ENCODE measurements at regions not wholly inside any gene's neighbourhood (a gene's known extent, or its start where the extent isn't known, plus 50 kb on each side); places are given as distances from the start of the nearest gene placed in this dataset.

DNA sequence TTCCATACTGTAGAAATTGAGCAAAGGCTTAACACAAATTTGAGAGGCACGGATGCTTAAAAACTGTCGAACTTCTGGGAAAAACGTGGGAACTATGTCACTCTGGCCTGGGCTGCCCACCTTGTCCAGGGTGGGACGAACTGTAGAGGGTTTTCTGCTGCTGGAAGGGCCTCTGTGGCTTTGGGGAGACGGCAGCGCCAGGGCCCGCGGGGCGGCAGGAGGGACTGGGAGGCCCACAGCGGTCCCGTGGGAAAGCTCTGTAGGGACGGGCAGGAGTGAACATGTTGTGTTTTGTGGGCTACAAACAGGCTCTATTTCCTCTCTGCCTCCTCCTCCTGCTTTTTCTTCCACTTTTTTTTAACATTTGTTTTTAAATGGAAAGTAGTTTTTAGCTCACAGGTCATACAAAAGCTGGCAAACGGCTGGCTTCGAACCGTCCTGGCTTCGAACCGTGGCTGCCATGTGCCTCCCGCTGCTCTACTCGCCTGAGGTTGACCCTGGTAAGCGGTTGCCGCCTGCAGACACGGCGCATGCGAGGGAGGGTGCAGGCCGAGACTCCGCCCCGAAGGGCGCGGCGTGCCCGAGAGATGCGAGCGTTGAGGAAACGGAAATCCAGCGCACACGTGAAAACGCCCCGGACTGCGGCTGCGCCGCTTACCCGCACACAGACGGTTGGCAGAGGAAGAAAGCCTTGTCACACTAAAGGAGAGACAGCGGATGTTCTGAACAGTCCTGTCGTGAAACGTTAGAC is 382.3 kb upstream of the ZFP42 start:
- Mint-ChIP-seq H3K36me3 (ENCODE audit: low read depth) (no peaks in the 10 kb centered on the region), H3K27ac (no peak overlapping the region), H3K9me3 (no peaks in the 10 kb centered on the region), H3K4me3 (no peak overlapping the region), H3K27me3 (ENCODE audit: low read depth) (no peaks in the 10 kb centered on the region), H3K4me1 (ENCODE audit: low read depth) (no peaks in the 10 kb centered on the region)
- CTCF ChIA-PET: no interaction called here
- DNase-seq: no peak
- intact Hi-C loops (cut with micrococcal nuclease): no loop called here

DNA sequence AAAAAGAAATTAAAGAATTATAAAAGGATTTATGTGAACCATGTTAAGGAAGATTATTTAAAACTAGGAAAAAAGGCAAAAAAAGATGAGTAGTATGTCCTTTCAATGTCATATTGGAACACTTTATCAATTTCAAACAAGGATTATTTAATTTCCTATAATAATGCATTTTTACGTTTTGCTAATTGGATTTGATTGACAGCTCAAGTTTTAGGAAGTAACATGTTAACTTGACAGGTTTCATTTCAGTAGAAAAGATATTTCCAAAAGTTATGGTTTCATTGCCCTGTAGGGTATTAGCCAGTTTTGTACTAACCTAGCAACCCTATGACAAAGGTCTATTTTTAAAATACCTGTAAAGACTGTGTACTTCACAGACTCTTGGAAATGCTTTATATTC is 379.6 kb upstream of the ZFP42 start:
- CTCF ChIA-PET: no interaction called here
- H3K27ac Mint-ChIP-seq: no peak overlapping the region
- no peaks in the 10 kb centered on the region for H3K27me3 Mint-ChIP-seq (ENCODE audit: low read depth)
- no peaks in the 10 kb centered on the region for H3K36me3 Mint-ChIP-seq (ENCODE audit: low read depth)
- H3K9me3 Mint-ChIP-seq: no peaks in the 10 kb centered on the region
- intact Hi-C loops (cut with micrococcal nuclease): no loop called here
- no peak for DNase-seq
- no peaks in the 10 kb centered on the region for H3K4me1 Mint-ChIP-seq (ENCODE audit: low read depth)
- no peak overlapping the region for H3K4me3 Mint-ChIP-seq

DNA sequence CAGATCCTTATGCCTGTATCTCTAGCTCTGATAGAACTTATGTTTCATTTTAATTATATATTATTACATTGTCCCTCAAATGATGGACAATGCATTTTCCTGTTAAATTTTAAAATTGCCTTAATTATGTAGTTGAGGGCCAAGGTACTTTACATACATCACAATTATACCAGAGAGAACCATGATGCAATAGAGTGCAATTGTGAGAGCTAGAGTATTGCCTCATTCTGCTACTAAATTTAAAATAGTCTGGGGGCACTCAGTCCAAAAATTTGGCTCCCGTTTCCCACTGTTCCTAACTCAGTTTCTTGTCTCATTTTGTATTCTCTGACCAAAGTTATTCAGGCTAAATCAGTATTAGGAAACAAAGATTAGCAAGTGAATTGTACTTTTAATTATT is 378.5 kb upstream of the ZFP42 start:
- H3K4me3 Mint-ChIP-seq: no peak overlapping the region
- DNase-seq: no peak
- H3K27me3 Mint-ChIP-seq (ENCODE audit: low read depth): no peaks in the 10 kb centered on the region
- H3K27ac Mint-ChIP-seq: no peak overlapping the region
- intact Hi-C loops (cut with micrococcal nuclease): no loop called here
- no peaks in the 10 kb centered on the region for H3K9me3 Mint-ChIP-seq
- no peaks in the 10 kb centered on the region for H3K4me1 Mint-ChIP-seq (ENCODE audit: low read depth)
- H3K36me3 Mint-ChIP-seq (ENCODE audit: low read depth): no peaks in the 10 kb centered on the region
- CTCF ChIA-PET: no interaction called here

DNA sequence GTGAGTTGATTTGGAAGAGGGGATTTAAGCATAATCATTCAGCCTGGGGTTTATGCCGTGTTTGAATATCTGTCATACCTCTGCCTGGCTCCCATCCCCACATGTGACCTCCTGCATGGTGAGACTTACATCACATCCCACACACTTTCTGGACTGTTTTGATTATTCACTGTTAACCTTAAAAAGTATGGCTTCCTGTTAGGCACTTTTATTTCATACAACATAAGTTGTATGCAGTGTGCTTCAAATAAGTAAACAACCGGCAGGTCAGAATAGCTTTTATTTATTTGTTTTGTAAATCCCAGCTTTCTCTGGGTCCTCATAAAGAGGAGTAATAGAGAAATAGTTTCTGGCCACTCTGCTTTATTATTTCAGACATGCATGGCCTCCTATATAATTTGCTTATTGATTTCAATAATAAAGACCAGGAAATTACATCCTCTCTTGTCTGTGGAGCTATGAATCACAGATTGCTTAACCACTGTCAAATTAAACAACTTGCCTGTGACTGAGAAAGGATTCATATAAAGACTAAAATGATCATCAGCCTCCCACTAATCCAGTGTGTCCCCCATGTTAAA is 376.8 kb upstream of the ZFP42 start:
- Mint-ChIP-seq H3K36me3 (ENCODE audit: low read depth) (no peaks in the 10 kb centered on the region), H3K27ac (no peak overlapping the region), H3K4me3 (no peak overlapping the region), H3K27me3 (ENCODE audit: low read depth) (no peaks in the 10 kb centered on the region), H3K9me3 (peaks cover 3% of the 10 kb centered on the region), H3K4me1 (ENCODE audit: low read depth) (no peaks in the 10 kb centered on the region)
- no peak for DNase-seq
- CTCF ChIA-PET: no interaction called here
- intact Hi-C loops (cut with micrococcal nuclease): no loop called here

DNA sequence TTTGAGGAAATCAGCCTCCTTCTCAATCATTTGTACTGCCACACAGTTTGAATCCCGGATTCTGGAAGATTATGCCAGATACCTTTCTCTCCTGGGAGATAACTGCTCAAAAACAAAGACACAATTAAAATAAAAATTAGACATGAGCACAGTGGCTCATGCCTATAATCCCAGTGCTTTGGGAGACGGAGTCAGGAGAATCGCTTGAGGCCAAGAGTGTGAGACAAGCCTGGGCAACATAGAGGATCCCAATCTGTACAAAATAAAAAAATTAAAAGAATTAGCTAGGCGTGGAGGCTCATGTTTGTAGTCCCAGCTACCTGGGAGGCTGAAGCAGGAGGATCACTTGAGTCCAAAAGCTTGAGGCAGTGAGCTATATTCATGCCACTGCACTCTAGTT is 376.3 kb upstream of the ZFP42 start:
- intact Hi-C loops (cut with micrococcal nuclease): no loop called here
- Mint-ChIP-seq H3K27me3 (ENCODE audit: low read depth) (no peaks in the 10 kb centered on the region), H3K36me3 (ENCODE audit: low read depth) (no peaks in the 10 kb centered on the region), H3K9me3 (peaks cover 6% of the 10 kb centered on the region), H3K4me3 (no peak overlapping the region), H3K4me1 (ENCODE audit: low read depth) (no peaks in the 10 kb centered on the region), H3K27ac (no peak overlapping the region)
- no peak for DNase-seq
- CTCF ChIA-PET: no interaction called here

DNA sequence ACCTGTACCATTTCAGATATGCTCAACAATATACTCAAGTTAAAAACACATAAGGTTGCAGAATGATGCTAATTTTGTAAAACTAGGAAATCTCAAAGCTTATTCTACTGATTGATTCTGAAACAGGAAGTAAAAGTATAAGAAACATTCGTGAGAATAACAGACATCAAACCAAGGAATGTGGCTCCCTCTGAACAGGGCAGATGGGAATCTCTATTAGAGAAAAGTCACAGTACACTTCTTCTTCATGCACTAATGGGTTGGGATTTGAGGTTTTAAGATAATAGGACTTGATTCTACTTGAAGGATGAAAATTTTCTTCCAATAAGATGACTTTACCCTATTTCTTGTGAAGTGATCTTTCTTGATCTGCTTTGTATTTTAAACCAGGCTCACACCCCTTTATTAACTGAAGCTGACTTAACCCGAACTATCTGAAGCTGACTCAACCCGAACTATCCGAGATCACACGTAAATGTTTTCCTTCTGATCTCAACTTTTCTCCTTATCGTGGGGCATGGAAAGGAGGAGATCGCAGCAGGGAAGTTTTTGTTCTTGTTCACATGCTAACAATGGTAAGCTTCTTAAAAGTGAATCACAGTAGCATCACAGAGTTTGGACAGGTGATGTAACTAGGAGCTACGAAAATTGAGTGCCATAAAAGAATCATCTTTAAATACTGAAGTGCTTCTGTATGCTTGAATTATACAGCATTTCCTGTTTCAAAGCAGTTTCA is 363.1 kb upstream of the ZFP42 start:
- Mint-ChIP-seq H3K4me3 (no peak overlapping the region), H3K27ac (no peak overlapping the region), H3K4me1 (ENCODE audit: low read depth) (no peaks in the 10 kb centered on the region), H3K36me3 (ENCODE audit: low read depth) (no peaks in the 10 kb centered on the region), H3K9me3 (no peaks in the 10 kb centered on the region), H3K27me3 (ENCODE audit: low read depth) (no peaks in the 10 kb centered on the region)
- CTCF ChIA-PET: no interaction called here
- no peak for DNase-seq
- intact Hi-C loops (cut with micrococcal nuclease): no loop called here

DNA sequence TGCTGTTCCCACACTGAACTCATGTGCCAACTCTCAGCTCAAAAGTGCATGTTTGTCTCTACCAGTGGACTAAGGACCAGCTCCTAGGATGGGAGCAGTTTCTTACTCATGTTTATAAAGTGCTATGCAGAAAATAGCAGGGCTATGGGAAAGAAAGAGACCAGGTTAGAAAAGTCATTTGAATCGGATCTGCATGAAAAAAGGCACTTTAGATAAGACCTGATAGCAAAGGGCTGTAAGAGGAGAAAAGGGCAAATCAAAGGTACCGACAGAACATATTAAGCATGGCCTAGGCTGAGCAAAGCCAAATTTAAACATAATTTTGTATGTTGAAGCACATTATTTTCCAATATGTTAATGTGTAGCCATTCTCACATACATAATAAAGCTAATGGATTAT is 362.3 kb upstream of the ZFP42 start:
- H3K27ac Mint-ChIP-seq: no peak overlapping the region
- no peak for DNase-seq
- no peak overlapping the region for H3K4me3 Mint-ChIP-seq
- no peaks in the 10 kb centered on the region for H3K36me3 Mint-ChIP-seq (ENCODE audit: low read depth)
- CTCF ChIA-PET: no interaction called here
- no peaks in the 10 kb centered on the region for H3K27me3 Mint-ChIP-seq (ENCODE audit: low read depth)
- no peaks in the 10 kb centered on the region for H3K4me1 Mint-ChIP-seq (ENCODE audit: low read depth)
- intact Hi-C loops (cut with micrococcal nuclease): no loop called here
- H3K9me3 Mint-ChIP-seq: no peaks in the 10 kb centered on the region

DNA sequence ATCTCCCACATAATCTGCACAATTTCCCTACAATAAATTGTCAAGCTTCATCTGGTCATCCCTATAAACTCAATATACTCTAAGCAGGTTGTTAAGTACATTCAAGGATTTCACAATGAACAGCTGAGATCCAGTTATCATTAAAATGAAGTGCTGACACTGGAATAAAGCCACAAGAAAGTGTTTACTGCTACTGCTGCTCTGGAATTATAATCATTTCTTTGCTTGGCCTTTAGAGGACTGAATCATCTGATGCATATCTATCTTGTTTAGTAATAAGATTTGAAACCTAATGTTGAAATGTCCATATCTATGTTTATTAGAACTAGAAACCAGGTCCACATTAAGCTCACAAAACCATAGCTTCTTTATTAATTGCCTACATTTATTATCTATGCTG is 338.6 kb upstream of the ZFP42 start:
- Mint-ChIP-seq H3K36me3 (ENCODE audit: low read depth) (peaks cover 2% of the 10 kb centered on the region), H3K4me1 (ENCODE audit: low read depth) (no peaks in the 10 kb centered on the region), H3K27me3 (ENCODE audit: low read depth) (no peaks in the 10 kb centered on the region), H3K27ac (no peak overlapping the region), H3K4me3 (no peak overlapping the region), H3K9me3 (peaks cover 8% of the 10 kb centered on the region)
- intact Hi-C loops (cut with micrococcal nuclease): no loop called here
- CTCF ChIA-PET: no interaction called here
- DNase-seq: no peak

DNA sequence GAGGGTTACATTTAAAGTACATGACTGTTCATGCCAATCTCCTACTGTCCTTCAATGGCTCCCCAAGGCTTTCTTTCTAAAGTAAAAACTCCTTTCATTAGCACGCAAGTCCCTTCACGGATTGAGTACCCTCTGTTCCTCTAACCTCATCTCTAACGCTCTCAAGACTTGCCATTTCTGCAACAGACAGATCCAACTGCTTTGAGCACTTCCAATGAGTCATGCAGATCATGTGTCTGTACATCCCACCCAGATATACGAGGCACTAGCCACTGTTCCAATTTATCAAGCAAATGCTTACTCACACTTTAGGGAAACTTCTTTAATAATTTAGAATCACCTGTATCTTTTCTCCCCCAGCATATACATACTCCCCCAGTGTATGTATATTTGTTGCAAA is 332.5 kb upstream of the ZFP42 start:
- no peak overlapping the region for H3K4me3 Mint-ChIP-seq
- CTCF ChIA-PET: interaction anchor here (0.6 kb wide), 1 partner anchor 120 kb away, joined by 4 read pairs; no protein-coding TSS in a partner anchor
- no peak for DNase-seq
- intact Hi-C loops (cut with micrococcal nuclease): no loop called here
- H3K27me3 Mint-ChIP-seq (ENCODE audit: low read depth): no peaks in the 10 kb centered on the region
- H3K9me3 Mint-ChIP-seq: peaks cover 4% of the 10 kb centered on the region
- no peak overlapping the region for H3K27ac Mint-ChIP-seq
- H3K4me1 Mint-ChIP-seq (ENCODE audit: low read depth): no peaks in the 10 kb centered on the region
- H3K36me3 Mint-ChIP-seq (ENCODE audit: low read depth): no peaks in the 10 kb centered on the region

DNA sequence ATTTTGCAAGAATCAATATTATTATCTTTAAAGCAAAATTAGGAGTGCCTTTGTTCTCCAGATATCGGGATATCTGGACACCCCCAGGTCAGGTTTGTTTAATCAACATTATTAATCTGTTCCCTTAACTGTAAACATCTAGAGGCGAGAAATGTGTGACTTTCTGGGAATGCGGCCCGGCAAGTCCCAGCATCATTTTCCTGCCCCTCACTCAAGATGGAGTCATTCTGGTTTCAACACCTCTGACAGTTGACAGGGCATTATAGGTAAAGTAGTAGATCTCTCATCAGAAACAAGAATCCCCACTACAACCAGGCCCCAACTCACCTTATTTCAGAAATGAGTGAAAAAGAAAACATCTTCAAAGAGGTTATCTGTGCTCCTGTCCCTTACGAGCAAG is 331.6 kb upstream of the ZFP42 start:
- CTCF ChIA-PET: no interaction called here
- Mint-ChIP-seq H3K27me3 (ENCODE audit: low read depth) (no peaks in the 10 kb centered on the region), H3K27ac (no peak overlapping the region), H3K4me1 (ENCODE audit: low read depth) (no peaks in the 10 kb centered on the region), H3K9me3 (peaks cover 4% of the 10 kb centered on the region), H3K4me3 (no peak overlapping the region), H3K36me3 (ENCODE audit: low read depth) (no peaks in the 10 kb centered on the region)
- intact Hi-C loops (cut with micrococcal nuclease): no loop called here
- DNase-seq: no peak

DNA sequence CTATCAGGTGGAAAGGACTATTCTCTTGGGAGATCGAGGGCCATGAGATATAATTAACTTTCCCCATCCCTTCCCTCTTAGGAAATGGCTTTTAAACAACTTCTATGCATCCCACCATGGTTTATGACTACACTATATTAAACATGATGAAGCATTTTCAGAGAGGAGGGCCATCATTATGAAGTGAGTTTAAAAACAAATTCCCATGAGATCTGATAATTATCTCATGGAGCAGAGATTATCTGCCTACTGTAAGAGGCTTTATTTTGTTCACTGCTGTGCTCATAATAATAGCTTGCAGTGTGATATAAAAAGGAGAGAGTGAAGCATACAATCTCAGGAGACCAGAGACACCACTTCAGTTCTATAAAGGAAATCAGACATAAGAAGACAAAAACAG is 330.5 kb upstream of the ZFP42 start:
- H3K4me3 Mint-ChIP-seq: no peak overlapping the region
- H3K27ac Mint-ChIP-seq: no peak overlapping the region
- no peaks in the 10 kb centered on the region for H3K36me3 Mint-ChIP-seq (ENCODE audit: low read depth)
- CTCF ChIA-PET: no interaction called here
- no peaks in the 10 kb centered on the region for H3K27me3 Mint-ChIP-seq (ENCODE audit: low read depth)
- H3K9me3 Mint-ChIP-seq: peaks cover 6% of the 10 kb centered on the region
- H3K4me1 Mint-ChIP-seq (ENCODE audit: low read depth): no peaks in the 10 kb centered on the region
- DNase-seq: no peak
- intact Hi-C loops (cut with micrococcal nuclease): no loop called here

DNA sequence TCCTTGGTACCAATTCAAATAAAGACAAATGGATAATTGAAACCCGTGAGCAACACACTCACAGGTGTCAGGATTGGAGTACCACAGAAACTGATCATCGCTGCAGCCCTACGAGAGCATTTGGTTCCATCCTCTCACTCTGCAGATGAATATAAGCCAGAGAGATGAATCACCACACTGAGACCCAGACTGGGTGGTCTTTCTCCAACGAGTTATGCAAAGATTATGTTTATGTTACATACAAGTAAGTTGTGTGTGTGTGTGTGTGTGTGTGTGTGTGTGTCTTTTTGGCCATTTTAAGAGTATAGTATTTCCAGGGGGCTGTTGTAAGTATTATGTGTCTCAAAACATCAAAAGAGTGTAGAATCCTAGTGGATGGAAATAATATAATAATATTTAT is 329.5 kb upstream of the ZFP42 start:
- Mint-ChIP-seq H3K27me3 (ENCODE audit: low read depth) (no peaks in the 10 kb centered on the region), H3K4me1 (ENCODE audit: low read depth) (no peaks in the 10 kb centered on the region), H3K36me3 (ENCODE audit: low read depth) (no peaks in the 10 kb centered on the region), H3K9me3 (peaks cover 7% of the 10 kb centered on the region), H3K27ac (no peak overlapping the region), H3K4me3 (no peak overlapping the region)
- CTCF ChIA-PET: no interaction called here
- intact Hi-C loops (cut with micrococcal nuclease): no loop called here
- DNase-seq: no peak

Data from activated naive CD4-positive, alpha-beta T cell treated with anti-CD3 and anti-CD28 coated beads for 36 hours (primary cell).